ENCODE measurements at regions not wholly inside any gene's neighbourhood (a gene's known extent, or its start where the extent isn't known, plus 50 kb on each side); places are given as distances from the start of the nearest gene placed in this dataset.

GRCh38 chr3:18512007-18512406 is 86.9 kb upstream of the SATB1 start:
- TF ChIP-seq CTCF (IDR thresholded peaks at IDR 0.05) = no peak
- TF ChIP-seq POLR2A (IDR thresholded peaks at IDR 0.05) = no peak
- no peak for TF ChIP-seq EP300 (IDR thresholded peaks at IDR 0.05)
